HG03439 (cell line): ENCODE measurements at regions not wholly inside any gene's neighbourhood (a gene's known extent, or its start where the extent isn't known, plus 50 kb on each side); places are given as distances from the start of the nearest gene placed in this dataset.
"Not testable (repeated sequence)": the region's sequence is repeated elsewhere in the genome, so short reads cannot be mapped to it uniquely, and the experiment has no call there.

Experiments
- ATAC-seq: cut with Tn5 transposase; IDR thresholded peaks from one replicate; pipeline ENCODE4 v1.9.1; 2021; ENCODE audit warnings: mild to moderate bottlenecking, moderate library complexity; ENCODE audit not compliant: unreplicated experiment

- ATAC-seq: no peak
Measured at GRCh38 chr13:61358599-61358998, 57.0 kb downstream of the PCDH20 start.

- ATAC-seq: no peak
Measured at GRCh38 chr13:61350341-61350740, 65.3 kb downstream of the PCDH20 start.

- no peak for ATAC-seq
Measured at GRCh38 chr13:61339054-61339621, 76.5 kb downstream of the PCDH20 start.

- ATAC-seq: no peak
Measured at GRCh38 chr13:61316647-61317046, 99.0 kb downstream of the PCDH20 start.

GRCh38 chr13:61294467-61295191, 121.0 kb downstream of the PCDH20 start:
- ATAC-seq: no peak

- ATAC-seq: no peak
Measured at GRCh38 chr13:61286148-61286745, 129.4 kb downstream of the PCDH20 start.

- no peak for ATAC-seq
Measured at GRCh38 chr13:61277586-61278276, 137.9 kb downstream of the PCDH20 start.

- ATAC-seq: no peak
Measured at GRCh38 chr13:61277088-61277487, 138.6 kb downstream of the PCDH20 start.

GRCh38 chr13:61276401-61276800, 139.2 kb downstream of the PCDH20 start:
- ATAC-seq: no peak

- no peak for ATAC-seq
Measured at GRCh38 chr13:61275736-61276135, 139.9 kb downstream of the PCDH20 start.

- ATAC-seq: no peak
Measured at GRCh38 chr13:61275251-61275650, 140.4 kb downstream of the PCDH20 start.

GRCh38 chr13:61266896-61267295, 148.8 kb downstream of the PCDH20 start:
- ATAC-seq: not testable (repeated sequence)

- no peak for ATAC-seq
Measured at GRCh38 chr13:61261746-61262472, 153.7 kb downstream of the PCDH20 start.

- ATAC-seq: no peak
Measured at GRCh38 chr13:61258185-61258584, 157.5 kb downstream of the PCDH20 start.

- ATAC-seq: no peak
Measured at GRCh38 chr13:61255040-61255796, 160.4 kb downstream of the PCDH20 start.

- ATAC-seq: peak; percentile 62
Measured at GRCh38 chr13:61253105-61253877, 162.4 kb downstream of the PCDH20 start.

GRCh38 chr13:61252213-61252612, 163.4 kb downstream of the PCDH20 start:
- ATAC-seq: no peak

- peak; percentile 92 for ATAC-seq
Measured at GRCh38 chr13:61247149-61247936, 168.3 kb downstream of the PCDH20 start.

GRCh38 chr13:61246351-61246750, 169.3 kb downstream of the PCDH20 start:
- no peak for ATAC-seq
